ENCODE measurements at regions not wholly inside any gene's neighbourhood (a gene's known extent, or its start where the extent isn't known, plus 50 kb on each side); places are given as distances from the start of the nearest gene placed in this dataset.
A peak's percentile ranks its signal among the peaks of the same experiment; 100 is the strongest.

DNA sequence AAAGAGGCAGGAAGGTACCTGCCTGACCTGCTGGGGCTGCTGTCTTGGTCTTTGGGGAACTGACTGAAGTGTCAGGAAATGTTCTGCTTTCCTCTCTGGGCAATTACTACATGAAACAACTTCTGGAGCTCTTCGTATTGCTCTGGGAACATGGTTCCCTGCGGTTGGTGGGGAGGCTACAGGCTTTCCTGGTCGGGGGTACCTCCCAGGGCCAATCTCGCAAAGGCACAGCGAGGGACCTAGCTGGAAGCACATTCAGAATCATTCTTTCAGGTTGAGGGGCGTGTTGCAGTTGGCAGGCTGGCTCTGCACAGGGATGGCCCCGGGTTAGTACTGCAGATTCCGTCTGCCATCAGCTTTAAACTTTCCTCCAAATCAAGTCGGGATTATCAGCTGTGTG is 88.9 kb upstream of the RANBP3L start:
- H3K9me3 Mint-ChIP-seq (ENCODE audit: unreplicated experiment) = no peaks in the 10 kb centered on the region
- Histone ChIP-seq H3K9ac (ENCODE audit: low read length) (no peak overlapping the region), H3K9me3 (ENCODE audit: insufficient read depth, low read depth, low read length) (no peaks in the 10 kb centered on the region), H3K4me3 (ENCODE audit: insufficient read depth, low read depth, low read length) (no peak overlapping the region), H3K36me3 (ENCODE audit: insufficient read depth, low read length) (no peaks in the 10 kb centered on the region), H3K4me2 (ENCODE audit: low read length) (no peak overlapping the region), H4K20me1 (ENCODE audit: insufficient read depth, low read length) (no peaks in the 10 kb centered on the region), H3K27ac (ENCODE audit: low read depth, low read length) (no peak overlapping the region), H3K27me3 (ENCODE audit: insufficient read depth, low read length) (no peaks in the 10 kb centered on the region), H3K4me1 (ENCODE audit: insufficient read depth, low read length) (no peaks in the 10 kb centered on the region), H3K79me2 (ENCODE audit: insufficient read depth, low read length) (no peaks in the 10 kb centered on the region), H2AFZ (ENCODE audit: low read depth, low read length) (no peak overlapping the region)
- H3K36me3 Mint-ChIP-seq (ENCODE audit: low read depth, unreplicated experiment) = no peaks in the 10 kb centered on the region
- no peak overlapping the region for H3K27ac Mint-ChIP-seq (ENCODE audit: unreplicated experiment)
- no peak overlapping the region for H3K4me3 Mint-ChIP-seq (ENCODE audit: unreplicated experiment)
- no peaks in the 10 kb centered on the region for H3K27me3 Mint-ChIP-seq (ENCODE audit: low read depth, unreplicated experiment)
- DNase-seq (ENCODE audit: low read depth) = no peak
- peaks cover 21% of the 10 kb centered on the region for H3K4me1 Mint-ChIP-seq (ENCODE audit: low read depth, unreplicated experiment)
- no peak for TF ChIP-seq EZH2 (IDR thresholded peaks at IDR 0.05; ENCODE audit: insufficient read depth, low read length)
- no peak for TF ChIP-seq CTCF (IDR thresholded peaks at IDR 0.05; ENCODE audit: insufficient read depth, low read depth, low read length)
- no peak for FAIRE-seq

DNA sequence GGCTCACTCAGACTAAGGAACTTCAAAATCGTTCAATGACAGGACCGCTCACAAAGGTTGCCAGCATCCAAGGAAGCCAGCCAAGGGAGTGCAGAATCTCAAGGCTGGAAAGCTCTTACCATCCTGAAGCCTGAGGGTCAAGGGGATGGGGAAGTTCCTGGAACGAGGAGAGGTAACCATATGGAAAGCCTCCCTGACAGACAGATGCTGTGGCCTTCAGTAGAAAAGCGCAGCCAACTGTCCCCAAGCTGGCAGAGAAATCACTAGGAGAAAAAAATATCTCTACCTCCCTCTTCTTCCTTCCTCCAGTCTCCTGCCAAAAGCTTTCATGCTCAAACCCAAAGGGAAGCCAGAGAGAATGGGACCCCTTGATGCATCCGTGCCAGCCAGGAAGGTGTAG is 90.5 kb upstream of the RANBP3L start:
- H3K9ac ChIP-seq (ENCODE audit: low read length) = no peak overlapping the region
- no peaks in the 10 kb centered on the region for H3K79me2 ChIP-seq (ENCODE audit: insufficient read depth, low read length)
- Mint-ChIP-seq H3K36me3 (ENCODE audit: low read depth, unreplicated experiment) (no peaks in the 10 kb centered on the region), H3K27ac (ENCODE audit: unreplicated experiment) (no peak overlapping the region), H3K9me3 (ENCODE audit: unreplicated experiment) (no peaks in the 10 kb centered on the region), H3K4me1 (ENCODE audit: low read depth, unreplicated experiment) (peaks cover 21% of the 10 kb centered on the region), H3K27me3 (ENCODE audit: low read depth, unreplicated experiment) (no peaks in the 10 kb centered on the region), H3K4me3 (ENCODE audit: unreplicated experiment) (no peak overlapping the region)
- no peak for DNase-seq (ENCODE audit: low read depth)
- H3K36me3 ChIP-seq (ENCODE audit: insufficient read depth, low read length) = no peaks in the 10 kb centered on the region
- H3K9me3 ChIP-seq (ENCODE audit: insufficient read depth, low read depth, low read length) = no peaks in the 10 kb centered on the region
- FAIRE-seq = no peak
- H2AFZ ChIP-seq (ENCODE audit: low read depth, low read length) = no peak overlapping the region
- H3K4me2 ChIP-seq (ENCODE audit: low read length) = no peak overlapping the region
- H3K27ac ChIP-seq (ENCODE audit: low read depth, low read length) = no peak overlapping the region
- no peaks in the 10 kb centered on the region for H3K4me1 ChIP-seq (ENCODE audit: insufficient read depth, low read length)
- TF ChIP-seq EZH2 (IDR thresholded peaks at IDR 0.05; ENCODE audit: insufficient read depth, low read length) = no peak
- H3K4me3 ChIP-seq (ENCODE audit: insufficient read depth, low read depth, low read length) = no peak overlapping the region
- H3K27me3 ChIP-seq (ENCODE audit: insufficient read depth, low read length) = no peaks in the 10 kb centered on the region
- H4K20me1 ChIP-seq (ENCODE audit: insufficient read depth, low read length) = no peaks in the 10 kb centered on the region

DNA sequence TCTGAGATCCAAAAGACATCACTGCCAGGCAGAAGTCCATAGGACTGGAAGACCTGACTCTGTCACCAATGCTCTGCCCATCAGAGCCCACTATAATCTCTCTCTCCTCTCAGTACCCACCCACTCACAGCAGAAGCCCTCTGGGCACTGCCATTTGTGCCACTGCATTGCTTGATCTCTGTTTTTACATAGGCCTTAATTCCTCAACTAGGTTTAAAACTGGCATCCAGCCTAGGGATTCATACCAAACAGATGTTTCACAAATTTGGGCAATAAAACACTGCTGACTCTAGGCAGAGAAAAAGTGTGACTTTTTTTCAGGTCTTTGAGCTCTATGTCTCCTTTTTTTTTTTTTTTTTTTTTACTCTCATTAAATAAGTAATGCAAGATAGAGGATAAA is 91.1 kb upstream of the RANBP3L start:
- peak; percentile 26 for FAIRE-seq
- peaks cover 21% of the 10 kb centered on the region for H3K4me1 Mint-ChIP-seq (ENCODE audit: low read depth, unreplicated experiment)
- H3K36me3 Mint-ChIP-seq (ENCODE audit: low read depth, unreplicated experiment) = no peaks in the 10 kb centered on the region
- no peak overlapping the region for H3K4me3 Mint-ChIP-seq (ENCODE audit: unreplicated experiment)
- Histone ChIP-seq H3K9ac (ENCODE audit: low read length) (no peak overlapping the region), H3K36me3 (ENCODE audit: insufficient read depth, low read length) (no peaks in the 10 kb centered on the region), H3K79me2 (ENCODE audit: insufficient read depth, low read length) (no peaks in the 10 kb centered on the region), H3K27ac (ENCODE audit: low read depth, low read length) (no peak overlapping the region), H3K27me3 (ENCODE audit: insufficient read depth, low read length) (no peaks in the 10 kb centered on the region), H4K20me1 (ENCODE audit: insufficient read depth, low read length) (no peaks in the 10 kb centered on the region), H3K4me2 (ENCODE audit: low read length) (no peak overlapping the region), H3K4me1 (ENCODE audit: insufficient read depth, low read length) (no peaks in the 10 kb centered on the region), H3K4me3 (ENCODE audit: insufficient read depth, low read depth, low read length) (no peak overlapping the region), H3K9me3 (ENCODE audit: insufficient read depth, low read depth, low read length) (no peaks in the 10 kb centered on the region), H2AFZ (ENCODE audit: low read depth, low read length) (peak overlapping the region; percentile 17)
- no peak overlapping the region for H3K27ac Mint-ChIP-seq (ENCODE audit: unreplicated experiment)
- no peaks in the 10 kb centered on the region for H3K9me3 Mint-ChIP-seq (ENCODE audit: unreplicated experiment)
- peak; percentile 61 for DNase-seq (ENCODE audit: low read depth)
- H3K27me3 Mint-ChIP-seq (ENCODE audit: low read depth, unreplicated experiment) = no peaks in the 10 kb centered on the region
- TF ChIP-seq EZH2 (IDR thresholded peaks at IDR 0.05; ENCODE audit: insufficient read depth, low read length) (no peak), CTCF (IDR thresholded peaks at IDR 0.05; ENCODE audit: insufficient read depth, low read depth, low read length) (no peak)
